ENCODE measurements at regions not wholly inside any gene's neighbourhood (a gene's known extent, or its start where the extent isn't known, plus 50 kb on each side); places are given as distances from the start of the nearest gene placed in this dataset.

- no peak for DNase-seq (ENCODE audit: low read depth, low spot score)
- no peaks in the 10 kb centered on the region for H3K9me2 ChIP-seq (ENCODE audit: insufficient read depth)
- no peak overlapping the region for H3K27ac ChIP-seq (ENCODE audit: low read depth, low read length)
- H3K4me2 ChIP-seq (ENCODE audit: low read length), result no peak overlapping the region
- no peaks in the 10 kb centered on the region for H3K36me3 ChIP-seq (ENCODE audit: control insufficient read depth in 1 of 2, insufficient read depth in 2 of 2, low read length in 2 of 2)
- H3K79me2 ChIP-seq (ENCODE audit: insufficient read depth, low read length), result no peaks in the 10 kb centered on the region
- no peak overlapping the region for H3K9ac ChIP-seq (ENCODE audit: low read length)
- no peaks in the 10 kb centered on the region for H3K27me3 ChIP-seq (ENCODE audit: insufficient read depth, low read length)
- H3K9me3 ChIP-seq (ENCODE audit: control insufficient read depth in 1 of 2, insufficient read depth in 1 of 2, low read depth in 1 of 2, low read length in 2 of 2), result peaks cover 7% of the 10 kb centered on the region in 2 experiments; a peak in 2 of 4 replicates
- intact Hi-C loops (cut with micrococcal nuclease), result no loop called here
- no peaks in the 10 kb centered on the region for H4K20me1 ChIP-seq (ENCODE audit: insufficient read depth)
- no peak for TF ChIP-seq POLR2AphosphoS5 (IDR thresholded peaks at IDR 0.05; ENCODE audit: low read depth, low read length)
- no peak for TF ChIP-seq ZNF274 (IDR thresholded peaks at IDR 0.05; ENCODE audit: low read depth, low read length)
- no peak for TF ChIP-seq ELF1 (IDR thresholded peaks at IDR 0.05; ENCODE audit: borderline replicate concordance, low read depth)
- TF ChIP-seq MAX (IDR thresholded peaks at IDR 0.05), result no peak
- TF ChIP-seq POLR2A (IDR thresholded peaks at IDR 0.05; ENCODE audit: borderline replicate concordance, extremely low read depth, insufficient read depth, insufficient read length), result no peak
- TF ChIP-seq JUND (IDR thresholded peaks at IDR 0.05), result no peak
- TF ChIP-seq EGR1 (IDR thresholded peaks at IDR 0.05; ENCODE audit: low read depth), result no peak
- TF ChIP-seq SRF (IDR thresholded peaks at IDR 0.05; ENCODE audit: low read depth), result no peak
- TF ChIP-seq YY1 (IDR thresholded peaks at IDR 0.05; ENCODE audit: extremely low read depth, insufficient replicate concordance, low read depth, low read length), result no peak
- TF ChIP-seq RAD21 (IDR thresholded peaks at IDR 0.05; ENCODE audit: low read depth), result no peak
- ChIA-PET CTCF (no interaction called here), RAD21 (ENCODE audit: low non-redundant PET in 1 of 2, low total read pairs in 2 of 2, uncharacterized antibody in 2 of 2, unreplicated experiment in 2 of 2) (no interaction called here), POLR2A (no interaction called here)
- no peaks in the 10 kb centered on the region for H3K4me1 ChIP-seq (ENCODE audit: control insufficient read depth in 1 of 2, insufficient read depth in 2 of 2, low read length in 2 of 2)
- ATAC-seq, result no peak
- no peak overlapping the region for H2AFZ ChIP-seq (ENCODE audit: low read depth, low read length, poor library complexity, severe bottlenecking)
- H3K4me3 ChIP-seq (replicated peaks in 1 of 2; ENCODE audit: low read depth in 1 of 2, low read length in 2 of 2), result no peak overlapping the region
- BruUV-seq (replicated peaks), result no TSS peak
Measured at GRCh38 chr10:129339191-129339590, 127.8 kb upstream of the MGMT start.

GRCh38 chr10:129339841-129340240, 127.2 kb upstream of the MGMT start:
- ATAC-seq, result no peak
- H3K9me2 ChIP-seq (ENCODE audit: insufficient read depth), result no peaks in the 10 kb centered on the region
- no peak overlapping the region for H3K4me3 ChIP-seq (replicated peaks in 1 of 2; ENCODE audit: low read depth in 1 of 2, low read length in 2 of 2)
- H2AFZ ChIP-seq (ENCODE audit: low read depth, low read length, poor library complexity, severe bottlenecking), result no peak overlapping the region
- ChIA-PET POLR2A (no interaction called here), CTCF (no interaction called here), RAD21 (ENCODE audit: low non-redundant PET in 1 of 2, low total read pairs in 2 of 2, uncharacterized antibody in 2 of 2, unreplicated experiment in 2 of 2) (no interaction called here)
- no peak overlapping the region for H3K9ac ChIP-seq (ENCODE audit: low read length)
- no peak overlapping the region for H3K27ac ChIP-seq (ENCODE audit: low read depth, low read length)
- H3K27me3 ChIP-seq (ENCODE audit: insufficient read depth, low read length), result no peaks in the 10 kb centered on the region
- intact Hi-C loops (cut with micrococcal nuclease), result no loop called here
- H4K20me1 ChIP-seq (ENCODE audit: insufficient read depth), result no peaks in the 10 kb centered on the region
- DNase-seq (ENCODE audit: low read depth, low spot score), result no peak
- no peak overlapping the region for H3K4me2 ChIP-seq (ENCODE audit: low read length)
- H3K79me2 ChIP-seq (ENCODE audit: insufficient read depth, low read length), result no peaks in the 10 kb centered on the region
- no TSS peak for BruUV-seq (replicated peaks)
- no peaks in the 10 kb centered on the region for H3K4me1 ChIP-seq (ENCODE audit: control insufficient read depth in 1 of 2, insufficient read depth in 2 of 2, low read length in 2 of 2)
- peaks cover 3 to 7% of the 10 kb centered on the region in 2 experiments; a peak in 2 of 4 replicates for H3K9me3 ChIP-seq (ENCODE audit: control insufficient read depth in 1 of 2, insufficient read depth in 1 of 2, low read depth in 1 of 2, low read length in 2 of 2)
- H3K36me3 ChIP-seq (ENCODE audit: control insufficient read depth in 1 of 2, insufficient read depth in 2 of 2, low read length in 2 of 2), result no peaks in the 10 kb centered on the region
- TF ChIP-seq TCF7L2 (IDR thresholded peaks at IDR 0.05; ENCODE audit: borderline replicate concordance, extremely low read depth, insufficient read depth, insufficient read length), result no peak
- no peak for TF ChIP-seq SP1 (IDR thresholded peaks at IDR 0.05; ENCODE audit: low read depth)
- TF ChIP-seq FOSL1 (IDR thresholded peaks at IDR 0.05; ENCODE audit: low read depth), result no peak
- TF ChIP-seq SRF (IDR thresholded peaks at IDR 0.05; ENCODE audit: low read depth), result no peak
- TF ChIP-seq REST (IDR thresholded peaks at IDR 0.05; ENCODE audit: low read depth), result no peak
- no peak for TF ChIP-seq ZNF274 (IDR thresholded peaks at IDR 0.05; ENCODE audit: low read depth, low read length)
- no peak for TF ChIP-seq MAX (IDR thresholded peaks at IDR 0.05)
- TF ChIP-seq JUND (IDR thresholded peaks at IDR 0.05), result no peak
- no peak for TF ChIP-seq ATF3 (IDR thresholded peaks at IDR 0.05)
- no peak for TF ChIP-seq CBX3 (IDR thresholded peaks at IDR 0.05; ENCODE audit: low read depth)
